GM12892 (cell line): ENCODE measurements at regions not wholly inside any gene's neighbourhood (a gene's known extent, or its start where the extent isn't known, plus 50 kb on each side); places are given as distances from the start of the nearest gene placed in this dataset.

Experiments
- POLR2A ChIP-seq: IDR thresholded peaks from 2 replicates; pipeline ENCODE4 v1.6.1; 2011; ENCODE audit warnings: low read depth, low read length, control low read depth
- TAF1 ChIP-seq: IDR thresholded peaks from 2 replicates; pipeline ENCODE4 v1.6.1; 2011; ENCODE audit warnings: low read depth, mild to moderate bottlenecking, control low read depth, low read length, borderline replicate concordance

DNA sequence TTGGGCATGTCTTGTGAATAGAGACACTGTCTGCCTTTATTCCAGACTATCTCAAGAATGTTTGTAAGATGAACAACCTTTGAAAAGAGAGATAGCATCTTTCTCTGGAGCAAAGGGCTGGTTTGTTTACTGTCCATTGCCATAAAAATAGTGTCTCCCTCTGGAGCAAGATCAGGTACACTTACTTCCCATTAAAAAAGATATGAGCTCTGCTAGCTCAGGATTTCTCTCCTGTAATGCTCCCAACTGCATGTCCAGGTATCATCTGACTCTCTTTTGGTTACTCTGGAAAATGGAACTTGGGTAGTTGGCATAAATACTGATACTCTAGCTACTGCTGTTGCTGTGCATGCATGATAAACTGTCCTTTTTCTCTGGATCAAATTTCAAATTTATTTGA is 381.1 kb downstream of the TFEC start:
- TF ChIP-seq POLR2A (no peak), TAF1 (no peak)
